ENCODE measurements at regions not wholly inside any gene's neighbourhood (a gene's known extent, or its start where the extent isn't known, plus 50 kb on each side); places are given as distances from the start of the nearest gene placed in this dataset.
A peak's percentile ranks its signal among the peaks of the same experiment; 100 is the strongest.

DNA sequence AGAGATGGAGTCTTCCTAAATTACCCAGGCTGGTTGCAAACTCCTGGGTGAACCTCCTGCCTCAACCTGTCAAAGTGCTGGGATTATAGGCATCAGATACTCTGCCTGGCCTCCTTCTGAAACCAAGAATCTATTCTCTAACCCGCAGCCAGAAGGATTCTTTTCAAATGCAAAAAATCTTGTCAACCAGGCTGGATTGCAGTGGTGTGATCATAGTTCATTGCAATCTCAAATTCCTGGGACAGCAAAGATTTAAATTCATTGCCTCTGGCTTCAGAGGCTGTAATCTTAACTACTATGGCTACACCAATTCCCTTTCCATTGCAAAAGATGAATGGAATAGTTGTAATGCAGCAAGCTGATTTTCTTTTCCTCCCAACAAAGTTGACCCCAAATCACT, 106.3 kb upstream of the TBX3 start:
- no peaks in the 10 kb centered on the region for H3K36me3 ChIP-seq
- no peak overlapping the region for H3K27ac ChIP-seq
- TF ChIP-seq CTCF (IDR thresholded peaks at IDR 0.05; ENCODE audit: low read depth, low read length), result no peak
- H3K4me3 ChIP-seq, result no peak overlapping the region
- DNase-seq (ENCODE audit: low read depth in 1 of 2, low spot score in 1 of 2), result no peak
- H3K9me3 ChIP-seq (ENCODE audit: low read depth), result no peaks in the 10 kb centered on the region
- no peaks in the 10 kb centered on the region for H3K4me1 ChIP-seq (ENCODE audit: low read depth)
- H3K27me3 ChIP-seq, result no peaks in the 10 kb centered on the region

DNA sequence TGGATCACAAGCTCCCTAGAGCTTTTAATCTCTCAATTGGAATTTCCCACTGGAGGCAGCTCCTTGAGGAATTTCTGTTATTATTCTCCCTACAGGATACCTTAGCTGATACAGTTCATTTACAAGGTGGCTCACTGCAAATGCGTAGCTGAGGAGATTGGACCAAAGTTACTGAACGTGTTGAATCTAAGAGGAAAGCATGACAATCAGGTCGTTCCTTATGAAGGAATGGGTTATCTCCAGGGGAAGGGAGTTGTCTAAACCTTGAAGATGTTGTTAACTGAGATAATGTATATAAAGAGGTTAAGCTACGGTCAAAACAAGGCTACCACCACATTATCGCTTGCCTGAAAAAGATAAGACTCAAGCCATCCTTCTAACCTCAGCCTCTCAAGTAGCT, 105.8 kb upstream of the TBX3 start:
- no peak overlapping the region for H3K27ac ChIP-seq
- no peaks in the 10 kb centered on the region for H3K9me3 ChIP-seq (ENCODE audit: low read depth)
- no peak overlapping the region for H3K4me3 ChIP-seq
- peaks cover under 1% of the 10 kb centered on the region for H3K4me1 ChIP-seq (ENCODE audit: low read depth)
- H3K27me3 ChIP-seq, result no peaks in the 10 kb centered on the region
- DNase-seq (ENCODE audit: low read depth in 1 of 2, low spot score in 1 of 2), result no peak
- no peak for TF ChIP-seq CTCF (IDR thresholded peaks at IDR 0.05; ENCODE audit: low read depth, low read length)
- no peaks in the 10 kb centered on the region for H3K36me3 ChIP-seq

DNA sequence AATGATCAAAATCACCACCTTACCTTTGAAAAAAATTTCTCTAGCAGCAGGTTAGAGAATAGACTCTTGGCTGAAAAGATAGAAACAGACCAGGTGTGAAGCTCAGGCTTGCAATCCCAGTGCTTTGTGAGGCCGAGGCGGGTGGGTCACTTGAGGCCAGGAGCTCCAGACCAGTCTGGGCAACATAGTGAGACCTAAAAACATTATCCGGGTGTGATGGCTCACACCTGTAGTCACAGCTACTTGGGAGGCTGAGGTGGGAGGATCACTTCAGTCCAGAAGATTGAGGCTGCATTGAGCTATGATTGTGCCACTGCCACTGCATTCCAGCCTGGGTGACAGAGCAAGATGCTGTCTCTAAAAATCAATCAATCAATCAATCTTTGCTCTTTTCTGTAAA, 105.3 kb upstream of the TBX3 start:
- Histone ChIP-seq H3K4me1 (ENCODE audit: low read depth) (peaks cover 6% of the 10 kb centered on the region), H3K9me3 (ENCODE audit: low read depth) (no peaks in the 10 kb centered on the region), H3K4me3 (no peak overlapping the region), H3K27ac (no peak overlapping the region), H3K36me3 (no peaks in the 10 kb centered on the region), H3K27me3 (no peaks in the 10 kb centered on the region)
- TF ChIP-seq CTCF (IDR thresholded peaks at IDR 0.05; ENCODE audit: low read depth, low read length), result no peak
- DNase-seq (ENCODE audit: low read depth in 1 of 2, low spot score in 1 of 2), result no peak

- no peaks in the 10 kb centered on the region for H3K27me3 ChIP-seq
- peaks cover 19% of the 10 kb centered on the region for H3K4me1 ChIP-seq (ENCODE audit: low read depth)
- DNase-seq (ENCODE audit: low read depth in 1 of 2, low spot score in 1 of 2), result no peak
- no peak for TF ChIP-seq CTCF (IDR thresholded peaks at IDR 0.05; ENCODE audit: low read depth, low read length)
- no peaks in the 10 kb centered on the region for H3K9me3 ChIP-seq (ENCODE audit: low read depth)
- H3K27ac ChIP-seq, result no peak overlapping the region
- H3K36me3 ChIP-seq, result no peaks in the 10 kb centered on the region
- H3K4me3 ChIP-seq, result no peak overlapping the region
Observed at GRCh38 chr12:114784526-114784925, 100.6 kb upstream of the TBX3 start.

DNA sequence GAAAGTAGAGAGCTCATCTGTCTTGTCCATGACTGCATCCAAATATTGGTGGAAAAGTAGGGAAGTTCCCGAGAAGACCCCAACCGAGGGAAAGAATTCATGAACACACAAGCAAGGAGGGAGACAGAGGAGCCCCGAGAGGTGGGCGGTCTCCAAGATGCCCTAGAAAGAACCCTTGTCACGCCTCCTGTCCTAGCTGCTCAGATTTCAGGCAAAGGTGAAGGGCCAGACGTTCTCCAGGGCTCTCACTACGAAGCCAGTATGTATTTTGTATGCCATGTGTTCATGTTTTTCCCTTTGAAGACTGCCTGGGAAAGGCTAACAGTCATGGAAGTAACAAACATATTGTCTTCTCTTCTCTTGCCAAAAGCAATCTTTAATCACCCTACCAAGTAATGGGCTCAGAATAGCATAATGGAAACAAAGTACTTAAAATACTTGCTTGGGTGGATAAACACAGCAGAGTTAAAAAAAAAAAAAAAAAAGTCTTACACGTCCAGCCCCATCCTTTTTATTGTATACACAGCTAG, 99.2 kb upstream of the TBX3 start:
- TF ChIP-seq CTCF (IDR thresholded peaks at IDR 0.05; ENCODE audit: low read depth, low read length), result no peak
- H3K9me3 ChIP-seq (ENCODE audit: low read depth), result no peaks in the 10 kb centered on the region
- peak in 1 of 2 donors; percentile 12 for DNase-seq (ENCODE audit: low read depth in 1 of 2, low spot score in 1 of 2)
- no peaks in the 10 kb centered on the region for H3K36me3 ChIP-seq
- H3K27me3 ChIP-seq, result no peaks in the 10 kb centered on the region
- no peak overlapping the region for H3K27ac ChIP-seq
- peaks cover 19% of the 10 kb centered on the region for H3K4me1 ChIP-seq (ENCODE audit: low read depth)
- no peak overlapping the region for H3K4me3 ChIP-seq
